ENCODE measurements at regions not wholly inside any gene's neighbourhood (a gene's known extent, or its start where the extent isn't known, plus 50 kb on each side); places are given as distances from the start of the nearest gene placed in this dataset.
A peak's percentile ranks its signal among the peaks of the same experiment; 100 is the strongest.

DNA sequence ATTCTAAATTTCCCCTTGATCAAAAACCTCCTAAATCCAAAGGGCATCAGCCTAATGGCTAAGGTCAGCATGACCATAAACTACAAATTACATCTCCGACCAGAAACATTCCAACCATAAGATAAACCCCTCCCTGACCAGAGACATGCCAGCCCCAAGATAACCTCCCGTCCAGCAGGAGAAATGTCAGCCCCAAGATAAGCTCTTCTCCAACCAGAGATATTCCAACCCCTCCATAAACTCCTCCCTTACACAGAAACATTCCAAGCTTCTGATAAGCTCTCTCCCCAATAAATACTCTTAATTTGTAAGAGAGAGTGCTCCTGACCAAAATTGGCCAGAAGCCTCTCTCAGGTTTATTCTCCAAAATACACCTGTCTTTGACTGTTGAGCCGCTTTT is 274.0 kb downstream of the RNF152 start:
- H3K4me3 Mint-ChIP-seq (ENCODE audit: unreplicated experiment): no peak overlapping the region
- H3K9me3 Mint-ChIP-seq (ENCODE audit: low read depth): no peaks in the 10 kb centered on the region
- TF ChIP-seq CTCF (IDR thresholded peaks at IDR 0.05): no peak

DNA sequence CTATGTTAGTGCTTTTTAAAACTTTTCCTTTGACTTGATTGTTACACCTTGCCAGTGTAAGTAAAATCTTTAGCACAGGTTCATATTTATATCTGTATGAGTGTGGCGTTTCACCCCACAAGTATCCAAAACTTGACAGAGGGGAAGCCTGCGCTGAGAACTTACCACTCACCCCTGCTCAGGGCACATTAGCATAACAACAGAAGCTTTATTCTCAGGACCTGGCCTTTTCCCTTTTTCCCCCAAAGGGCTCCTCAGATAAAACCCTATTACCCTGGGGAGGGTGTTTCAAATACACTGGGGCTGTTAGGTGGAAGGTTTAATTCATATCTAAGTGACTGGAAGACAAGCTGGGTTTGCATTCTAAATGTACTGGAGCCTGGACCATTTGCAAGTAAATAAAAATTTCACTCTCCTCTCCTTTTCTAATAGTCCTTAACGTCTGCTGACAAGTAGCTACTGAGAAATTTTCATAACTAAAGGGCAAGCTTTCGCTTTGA is 276.6 kb downstream of the RNF152 start:
- no peaks in the 10 kb centered on the region for H3K36me3 Mint-ChIP-seq (ENCODE audit: low read depth)
- H3K4me3 Mint-ChIP-seq (ENCODE audit: unreplicated experiment): no peak overlapping the region
- no peak for DNase-seq (ENCODE audit: low spot score)
- H3K4me1 Mint-ChIP-seq (ENCODE audit: low read depth): no peaks in the 10 kb centered on the region
- no peak overlapping the region for H3K27ac Mint-ChIP-seq (ENCODE audit: unreplicated experiment)
- TF ChIP-seq CTCF (IDR thresholded peaks at IDR 0.05): no peak
- H3K27me3 Mint-ChIP-seq (ENCODE audit: low read depth): no peaks in the 10 kb centered on the region
- peaks cover 6% of the 10 kb centered on the region for H3K9me3 Mint-ChIP-seq (ENCODE audit: low read depth)

More for the DNA sequence above, 274.0 kb downstream of the RNF152 start:
- no peaks in the 10 kb centered on the region for H3K36me3 Mint-ChIP-seq (ENCODE audit: low read depth)
- H3K4me1 Mint-ChIP-seq (ENCODE audit: low read depth): no peaks in the 10 kb centered on the region
- no peak overlapping the region for H3K27ac Mint-ChIP-seq (ENCODE audit: unreplicated experiment)
- no peak for DNase-seq (ENCODE audit: low spot score)
- no peaks in the 10 kb centered on the region for H3K27me3 Mint-ChIP-seq (ENCODE audit: low read depth)

GRCh38 chr18:61612517-61612916 is 279.3 kb downstream of the CDH20 start:
- Mint-ChIP-seq H3K27me3 (ENCODE audit: low read depth) (no peaks in the 10 kb centered on the region), H3K9me3 (ENCODE audit: low read depth) (peaks cover 20% of the 10 kb centered on the region), H3K4me3 (ENCODE audit: unreplicated experiment) (no peak overlapping the region), H3K36me3 (ENCODE audit: low read depth) (no peaks in the 10 kb centered on the region), H3K4me1 (ENCODE audit: low read depth) (peaks cover 19% of the 10 kb centered on the region), H3K27ac (ENCODE audit: unreplicated experiment) (no peak overlapping the region)
- peak; percentile 54 for TF ChIP-seq CTCF (IDR thresholded peaks at IDR 0.05)
- no peak for DNase-seq (ENCODE audit: low spot score)

DNA sequence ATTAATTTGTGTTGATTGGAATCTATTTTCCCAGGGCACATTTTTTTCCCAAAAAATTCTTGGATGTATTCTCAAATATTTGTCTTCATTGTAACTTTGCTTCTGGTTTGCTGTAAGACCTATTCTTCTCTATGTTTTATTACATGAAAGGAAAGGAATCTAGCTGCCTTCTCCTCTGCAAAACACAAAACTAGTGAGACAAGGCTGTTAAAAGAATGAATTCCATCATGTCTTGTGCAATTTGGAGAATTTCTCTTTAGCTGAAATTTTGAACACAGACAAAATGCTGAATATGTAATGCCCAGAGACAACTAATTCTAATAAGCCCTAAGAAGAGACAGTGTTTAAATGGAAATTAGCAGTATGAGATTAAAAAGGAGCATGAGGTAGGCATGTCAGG is 275.9 kb downstream of the CDH20 start:
- DNase-seq (ENCODE audit: low spot score): no peak
- Mint-ChIP-seq H3K9me3 (ENCODE audit: low read depth) (peaks cover 20% of the 10 kb centered on the region), H3K27ac (ENCODE audit: unreplicated experiment) (no peak overlapping the region), H3K36me3 (ENCODE audit: low read depth) (no peaks in the 10 kb centered on the region), H3K4me1 (ENCODE audit: low read depth) (peaks cover 53% of the 10 kb centered on the region), H3K4me3 (ENCODE audit: unreplicated experiment) (no peak overlapping the region), H3K27me3 (ENCODE audit: low read depth) (no peaks in the 10 kb centered on the region)
- no peak for TF ChIP-seq CTCF (IDR thresholded peaks at IDR 0.05)

DNA sequence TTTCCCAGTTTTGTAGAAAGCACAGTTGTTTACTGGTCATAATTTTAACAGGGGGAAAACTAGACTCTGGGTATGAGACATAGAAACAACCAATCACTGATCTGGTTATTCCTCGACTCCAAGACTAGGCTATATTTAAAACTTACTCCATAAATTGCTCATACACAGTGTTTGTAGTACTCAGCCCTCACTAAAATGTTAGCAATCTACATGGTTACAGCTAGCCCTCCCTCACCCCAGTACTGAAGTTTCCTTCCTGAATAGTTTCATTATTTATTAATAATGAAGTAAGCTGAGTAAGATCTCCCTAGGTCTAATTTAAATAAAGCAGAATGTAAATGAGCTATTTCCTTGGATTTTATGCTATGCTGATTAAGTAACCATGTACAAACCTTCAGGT is 275.1 kb downstream of the CDH20 start:
- Mint-ChIP-seq H3K36me3 (ENCODE audit: low read depth) (no peaks in the 10 kb centered on the region), H3K4me3 (ENCODE audit: unreplicated experiment) (no peak overlapping the region), H3K27ac (ENCODE audit: unreplicated experiment) (peak overlapping the region; percentile 46), H3K4me1 (ENCODE audit: low read depth) (peaks cover 61% of the 10 kb centered on the region), H3K9me3 (ENCODE audit: low read depth) (peaks cover 20% of the 10 kb centered on the region), H3K27me3 (ENCODE audit: low read depth) (no peaks in the 10 kb centered on the region)
- no peak for TF ChIP-seq CTCF (IDR thresholded peaks at IDR 0.05)
- no peak for DNase-seq (ENCODE audit: low spot score)
